GM13976 (cell line): ENCODE measurements at regions not wholly inside any gene's neighbourhood (a gene's known extent, or its start where the extent isn't known, plus 50 kb on each side); places are given as distances from the start of the nearest gene placed in this dataset.

Experiments used
- DNase-seq: peaks from one replicate; pipeline ENCODE4 v3.0.0; 2012; ENCODE audit warnings: low spot score
- in situ Hi-C: fragments of 300-500 bp; cut with MboI; formaldehyde crosslinking; loops from one replicate; pipeline ENCODE4 v1.12.0; 2022; ENCODE audit warnings: low sequenced_read_pairs, mixed read lengths, inconsistent platforms; ENCODE audit not compliant: unreplicated experiment
- TF ChIP-seq, protein P1 (sequence below): IDR thresholded peaks from 2 replicates; pipeline ENCODE4 v1.5.1; 2012; ENCODE audit warnings: borderline replicate concordance, mild to moderate bottlenecking; ENCODE audit not compliant: insufficient read depth; ENCODE audit errors: extremely low read depth, missing control alignments, control extremely low read depth

DNA sequence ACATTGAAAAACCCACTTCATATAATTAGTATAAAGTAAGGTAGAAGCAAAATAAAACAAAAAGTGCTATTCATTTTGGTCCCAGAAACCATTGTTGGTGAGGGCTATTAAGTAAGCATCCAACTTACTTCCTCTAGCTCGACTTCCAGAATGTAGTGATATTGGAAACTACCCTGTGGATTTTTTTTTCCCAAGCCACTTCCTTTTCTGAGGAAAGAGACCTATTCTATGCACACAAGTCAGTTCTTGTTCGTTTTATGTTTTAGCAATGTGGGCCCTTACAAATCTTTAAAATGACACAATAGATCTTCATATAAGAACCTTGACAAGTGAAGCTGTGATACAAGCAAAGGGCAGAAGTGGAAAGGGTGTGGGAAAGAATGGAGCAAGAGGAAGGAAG is 402.0 kb upstream of the TBL1XR1 start:
- in situ Hi-C loops: no loop called here
- TF ChIP-seq, protein P1, sequence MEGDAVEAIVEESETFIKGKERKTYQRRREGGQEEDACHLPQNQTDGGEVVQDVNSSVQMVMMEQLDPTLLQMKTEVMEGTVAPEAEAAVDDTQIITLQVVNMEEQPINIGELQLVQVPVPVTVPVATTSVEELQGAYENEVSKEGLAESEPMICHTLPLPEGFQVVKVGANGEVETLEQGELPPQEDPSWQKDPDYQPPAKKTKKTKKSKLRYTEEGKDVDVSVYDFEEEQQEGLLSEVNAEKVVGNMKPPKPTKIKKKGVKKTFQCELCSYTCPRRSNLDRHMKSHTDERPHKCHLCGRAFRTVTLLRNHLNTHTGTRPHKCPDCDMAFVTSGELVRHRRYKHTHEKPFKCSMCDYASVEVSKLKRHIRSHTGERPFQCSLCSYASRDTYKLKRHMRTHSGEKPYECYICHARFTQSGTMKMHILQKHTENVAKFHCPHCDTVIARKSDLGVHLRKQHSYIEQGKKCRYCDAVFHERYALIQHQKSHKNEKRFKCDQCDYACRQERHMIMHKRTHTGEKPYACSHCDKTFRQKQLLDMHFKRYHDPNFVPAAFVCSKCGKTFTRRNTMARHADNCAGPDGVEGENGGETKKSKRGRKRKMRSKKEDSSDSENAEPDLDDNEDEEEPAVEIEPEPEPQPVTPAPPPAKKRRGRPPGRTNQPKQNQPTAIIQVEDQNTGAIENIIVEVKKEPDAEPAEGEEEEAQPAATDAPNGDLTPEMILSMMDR: no peak
- DNase-seq: no peak

DNA sequence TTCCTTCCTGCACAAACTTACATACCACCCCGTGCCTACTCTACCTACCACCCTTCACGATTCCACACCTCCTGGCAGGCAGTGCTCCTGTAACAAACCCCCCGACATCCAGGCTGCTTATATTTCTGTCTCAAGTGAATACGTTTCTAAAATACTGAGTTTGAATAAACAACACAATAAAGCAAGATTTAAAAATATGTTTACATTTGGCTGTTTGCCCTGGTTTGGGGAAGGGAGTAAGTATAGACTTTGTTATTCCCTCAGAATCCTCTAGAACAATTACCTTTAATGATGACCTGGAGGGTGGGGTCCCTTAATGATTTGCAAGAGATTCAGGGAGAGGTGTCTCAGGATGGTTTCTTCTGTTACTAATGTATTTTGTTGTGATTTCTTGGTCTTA is 402.6 kb upstream of the TBL1XR1 start:
- TF ChIP-seq, protein P1: no peak
- DNase-seq: no peak
- in situ Hi-C loops: no loop called here

DNA sequence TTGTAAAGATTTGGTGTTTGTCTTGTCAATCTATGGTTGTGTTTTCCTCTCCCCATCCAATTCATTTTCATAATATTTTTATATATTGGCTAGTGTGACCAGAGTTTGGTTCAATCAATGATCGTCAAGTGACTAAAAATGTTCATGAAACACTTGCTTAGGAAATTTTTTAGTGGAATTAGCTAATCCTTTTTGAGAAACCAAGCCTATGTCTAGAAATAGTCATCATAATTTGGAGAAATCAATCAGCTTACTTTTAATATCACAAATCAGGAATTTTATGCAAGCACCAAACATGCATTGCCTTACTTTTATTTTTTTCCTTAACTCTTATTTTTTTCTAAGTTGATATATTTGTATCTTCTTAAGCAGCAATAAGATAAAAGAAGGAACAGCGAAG is 403.1 kb upstream of the TBL1XR1 start:
- no peak for DNase-seq
- TF ChIP-seq, protein P1: no peak
- in situ Hi-C loops: no loop called here

DNA sequence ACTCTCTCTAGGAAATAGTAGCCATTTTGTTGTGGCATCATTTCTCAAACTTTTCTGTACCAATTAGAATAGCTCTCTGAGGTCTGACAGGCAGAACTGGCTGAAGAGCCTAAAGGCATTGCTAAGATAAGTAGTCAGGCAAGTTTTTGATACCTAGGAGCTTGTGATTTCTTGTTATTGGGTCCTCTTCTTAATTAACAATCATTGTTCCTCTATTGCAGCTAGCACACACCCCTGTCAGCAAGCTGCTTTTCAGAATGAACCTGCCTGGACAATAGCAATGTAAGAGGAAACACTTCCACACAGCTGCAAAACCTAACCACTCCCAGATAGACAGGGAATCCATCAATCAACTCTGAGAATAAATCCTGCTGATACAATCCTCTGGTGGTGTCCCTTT is 403.9 kb upstream of the TBL1XR1 start:
- DNase-seq: no peak
- TF ChIP-seq, protein P1: no peak
- in situ Hi-C loops: no loop called here

DNA sequence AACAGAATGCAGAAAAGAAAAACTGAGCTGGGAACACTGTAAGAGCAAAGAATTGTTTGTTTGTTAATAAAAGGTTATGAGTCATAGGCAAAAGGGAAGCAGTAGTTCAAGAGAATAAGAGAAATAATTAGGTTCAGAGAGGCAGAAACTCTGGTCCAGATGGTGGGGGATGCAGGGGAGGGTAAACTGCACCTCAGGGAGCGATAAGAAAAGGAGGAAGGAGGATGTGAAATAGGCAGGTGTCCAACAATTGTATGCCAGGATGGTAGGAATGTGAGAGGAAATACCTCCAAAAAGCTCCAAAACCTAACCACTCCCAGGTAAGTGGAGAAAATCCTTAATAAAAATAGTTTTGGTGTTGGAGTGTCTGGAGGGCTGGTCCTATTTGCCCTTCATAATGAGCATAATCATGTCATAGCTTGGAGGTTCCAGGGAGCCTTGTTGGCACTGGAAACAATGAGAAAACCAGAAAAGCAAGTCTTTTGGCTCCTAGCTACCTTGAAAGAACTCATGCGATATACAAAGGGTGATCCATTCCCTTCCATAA is 405.4 kb upstream of the TBL1XR1 start:
- in situ Hi-C loops: no loop called here
- TF ChIP-seq, protein P1: no peak
- DNase-seq: no peak

DNA sequence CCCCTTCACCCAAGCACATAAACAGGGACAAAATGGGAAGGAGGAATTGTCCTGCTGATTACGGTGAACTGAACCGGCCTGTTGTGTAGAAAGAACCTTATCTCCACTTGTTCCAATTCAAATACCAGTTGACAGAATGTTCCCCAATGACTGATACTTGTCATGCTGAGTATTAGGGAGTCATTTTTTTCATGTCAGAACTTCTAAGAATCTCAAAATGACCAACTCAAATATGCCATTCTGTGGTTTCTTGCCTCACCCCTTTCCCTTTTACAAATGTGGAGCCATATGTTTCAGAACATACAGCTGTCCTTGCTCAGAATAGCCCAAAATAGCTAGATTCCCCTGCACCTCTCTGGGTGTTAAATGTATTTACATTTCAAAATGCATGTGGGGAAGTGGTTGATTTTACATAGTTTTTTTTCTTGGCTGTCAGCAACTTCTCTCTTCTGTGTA is 405.9 kb upstream of the TBL1XR1 start:
- TF ChIP-seq, protein P1: no peak
- in situ Hi-C loops: no loop called here
- no peak for DNase-seq

DNA sequence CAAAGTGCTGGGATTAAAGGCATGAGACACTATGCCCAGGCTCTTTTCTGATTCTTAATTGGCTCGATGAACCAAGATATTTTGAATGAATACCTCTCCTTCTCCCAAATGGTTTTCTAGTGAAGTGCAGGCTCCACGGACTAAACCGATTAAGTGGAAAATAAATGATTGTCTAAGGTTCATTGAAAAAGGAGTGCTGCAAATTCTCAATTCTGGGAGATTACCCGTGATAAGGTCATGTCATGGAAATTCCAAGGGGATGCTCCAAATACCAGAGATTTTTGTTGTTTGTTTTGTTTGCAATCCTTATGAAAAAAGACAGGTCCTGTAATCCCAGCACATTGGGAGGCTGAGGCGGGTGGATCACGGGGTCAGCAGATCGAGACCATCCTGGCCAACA is 406.9 kb upstream of the TBL1XR1 start:
- in situ Hi-C loops: no loop called here
- DNase-seq: no peak
- TF ChIP-seq, protein P1: no peak
